KOPT-K1 (cell line): ENCODE measurements at regions not wholly inside any gene's neighbourhood (a gene's known extent, or its start where the extent isn't known, plus 50 kb on each side); places are given as distances from the start of the nearest gene placed in this dataset.

Experiments
- H3K27ac ChIP-seq: fragments of 200-600 bp; sonication (generic); 2 replicates; pipeline ENCODE4 v1.5.1; 2016; ENCODE audit warnings: antibody characterized with exemption, mild to moderate bottlenecking, low read depth, low read length; ENCODE audit not compliant: poor library complexity, severe bottlenecking
- H3K36me3 ChIP-seq: fragments of 200-600 bp; sonication (generic); 2 replicates; pipeline ENCODE4 v1.5.1; 2017; ENCODE audit warnings: antibody characterized with exemption, mild to moderate bottlenecking, low read length, moderate library complexity; ENCODE audit not compliant: insufficient read depth
- H3K9me3 ChIP-seq: fragments of 200-600 bp; sonication (generic); 2 replicates; pipeline ENCODE4 v1.5.1; 2017; ENCODE audit warnings: antibody characterized with exemption, low read length, mild to moderate bottlenecking; ENCODE audit not compliant: insufficient read depth, poor library complexity, severe bottlenecking

DNA sequence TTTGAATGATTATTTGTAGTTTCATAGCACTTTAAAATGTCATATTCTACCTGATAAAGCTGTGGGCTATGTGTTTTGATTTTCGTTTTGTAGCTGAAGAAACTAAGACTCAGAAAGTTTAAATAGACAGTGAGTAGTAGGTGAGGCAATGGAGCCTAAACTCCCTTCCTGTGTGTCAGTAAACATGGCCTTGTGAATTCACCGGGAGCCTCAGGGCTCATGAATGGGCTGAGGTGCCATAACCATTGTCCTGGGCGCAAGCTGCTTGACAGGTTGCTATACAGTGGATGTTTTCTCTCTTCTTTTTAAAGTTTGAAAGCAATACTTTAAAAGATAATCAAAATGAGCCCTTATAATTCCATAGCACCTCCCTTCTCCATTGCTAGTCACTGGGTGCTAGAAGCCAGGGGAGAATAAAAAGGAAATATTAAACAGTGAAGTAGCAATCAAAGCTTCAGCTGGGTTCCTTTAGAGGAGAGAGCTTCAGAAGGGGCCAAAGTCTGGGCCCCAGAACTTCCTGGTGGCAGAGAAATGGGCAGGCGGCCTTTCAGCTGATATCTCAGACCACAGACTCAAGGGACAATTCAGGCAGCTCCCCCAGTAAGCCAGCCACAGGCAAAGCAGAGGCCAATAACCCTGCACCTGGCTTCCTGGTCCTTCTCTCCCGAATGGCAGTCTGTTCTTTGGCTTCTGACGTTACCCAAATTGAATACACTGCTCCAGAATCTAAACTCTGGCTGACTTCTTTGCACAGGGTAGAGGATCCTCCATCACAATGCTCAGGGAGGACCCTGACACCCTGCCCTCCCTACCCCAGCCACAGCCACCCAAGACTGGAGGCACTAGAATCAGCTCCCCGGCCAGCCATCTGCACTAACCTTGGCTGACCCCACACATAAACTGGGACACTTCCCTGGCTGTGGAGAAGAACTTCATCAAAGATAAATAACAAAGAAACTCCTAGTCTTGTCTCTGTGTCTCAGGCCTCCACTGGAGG is 51.8 kb upstream of the NPAS2 start:
- no peaks in the 10 kb centered on the region for H3K9me3 ChIP-seq
- no peaks in the 10 kb centered on the region for H3K36me3 ChIP-seq
- H3K27ac ChIP-seq: no peak overlapping the region
